PC-9 (cell line): ENCODE measurements at regions not wholly inside any gene's neighbourhood (a gene's known extent, or its start where the extent isn't known, plus 50 kb on each side); places are given as distances from the start of the nearest gene placed in this dataset.

Experiments
- BruUV-seq: library from RNA; stranded (reverse); fragments of 400-500 nt; replicated peaks from 2 replicates; lab custom pipeline; 2021; lab: Mats Ljungman, UMichigan
- CTCF ChIA-PET: fragments of 300-600 bp; sonication (Branson Sonifier 250); formaldehyde crosslinking; loops from one replicate; lab custom pipeline; 2022; ENCODE audit warnings: antibody characterized with exemption; lab: Charles Lee
- POLR2A ChIA-PET: fragments of 300-600 bp; sonication (Branson Sonifier 250); formaldehyde crosslinking; loops from one replicate; lab custom pipeline; 2022; ENCODE audit warnings: antibody characterized with exemption; ENCODE audit not compliant: unreplicated experiment; lab: Charles Lee
- DNase-seq, 2 experiments: peaks; one replicate each; pipeline versions ENCODE4 v3.0.0 to v3.0.0-alpha.2; 2015 to 2022; ENCODE audit warnings: mixed read lengths in 1 of 2
- H2AFZ ChIP-seq: fragments of 200-600 bp; sonication (generic); 2 replicates; pipeline ENCODE4 v1.8.1; 2017; ENCODE audit warnings: antibody characterized with exemption
- H3F3A ChIP-seq: fragments of 200-600 bp; sonication (generic); 2 replicates; pipeline ENCODE4 v1.8.1; 2017; ENCODE audit warnings: antibody characterized with exemption, mild to moderate bottlenecking, low read depth; ENCODE audit not compliant: insufficient read depth
- H3K27ac ChIP-seq: fragments of 200-600 bp; sonication (generic); 2 replicates; pipeline ENCODE4 v1.6.1; 2016; ENCODE audit warnings: mixed run types
- H3K27me3 ChIP-seq: fragments of 200-600 bp; sonication (generic); 2 replicates; pipeline ENCODE4 v1.6.1; 2016; ENCODE audit warnings: low read depth, mixed run types; ENCODE audit not compliant: insufficient read depth
- H3K36me3 ChIP-seq: fragments of 200-600 bp; sonication (generic); 2 replicates; pipeline ENCODE4 v1.6.1; 2016; ENCODE audit warnings: low read depth, mixed run types
- H3K4me1 ChIP-seq: fragments of 200-600 bp; sonication (generic); replicated peaks from 2 replicates; pipeline ENCODE4 v1.6.1; 2016; ENCODE audit warnings: mixed run types; ENCODE audit not compliant: insufficient read depth
- H3K4me2 ChIP-seq: fragments of 200-600 bp; sonication (generic); 2 replicates; pipeline ENCODE4 v1.6.1; 2017; ENCODE audit warnings: mixed run types
- H3K4me3 ChIP-seq: fragments of 200-600 bp; sonication (generic); 2 replicates; pipeline ENCODE4 v1.6.1; 2016; ENCODE audit warnings: mixed run types
- H3K79me2 ChIP-seq: fragments of 200-600 bp; sonication (generic); 2 replicates; pipeline ENCODE4 v1.6.1; 2017; ENCODE audit warnings: low read depth, mixed run types
- H3K9me2 ChIP-seq: fragments of 200-600 bp; sonication (generic); 2 replicates; pipeline ENCODE4 v1.8.1; 2017; ENCODE audit warnings: mild to moderate bottlenecking; ENCODE audit not compliant: insufficient read depth
- H3K9me3 ChIP-seq: fragments of 200-600 bp; sonication (generic); 2 replicates; pipeline ENCODE4 v1.8.1; 2016; ENCODE audit warnings: low read depth; ENCODE audit not compliant: insufficient read depth
- H4K20me1 ChIP-seq: fragments of 200-600 bp; sonication (generic); 2 replicates; pipeline ENCODE4 v1.8.1; 2017; ENCODE audit not compliant: insufficient read depth
- CTCF ChIP-seq: fragments of 200-600 bp; sonication (generic); conservative IDR thresholded peaks from 2 replicates; pipeline ENCODE4 v1.6.1; 2017; ENCODE audit warnings: mixed run types, antibody characterized with exemption, mild to moderate bottlenecking, moderate library complexity
- EZH2 ChIP-seq: fragments of 200-600 bp; sonication (generic); IDR thresholded peaks from 2 replicates; pipeline ENCODE4 v1.8.0; 2017; ENCODE audit warnings: antibody characterized with exemption, low read depth
- intact Hi-C: fragments of 100-400 bp; cut with micrococcal nuclease; formaldehyde crosslinking; loops from one replicate; pipeline ENCODE4 v1.10.0; 2022; ENCODE audit not compliant: unreplicated experiment

- intact Hi-C loops = no loop called here
- POLR2A ChIA-PET = no interaction called here
- no peaks in the 10 kb centered on the region for H3K79me2 ChIP-seq
- no peak for DNase-seq
- H3K27ac ChIP-seq = no peak overlapping the region
- no TSS peak for BruUV-seq
- no peak overlapping the region for H3K4me2 ChIP-seq
- H3K4me3 ChIP-seq = no peak overlapping the region
- no peaks in the 10 kb centered on the region for H3F3A ChIP-seq
- no peaks in the 10 kb centered on the region for H3K36me3 ChIP-seq
- no peaks in the 10 kb centered on the region for H3K9me2 ChIP-seq
- CTCF ChIA-PET = no interaction called here
- no peak overlapping the region for H2AFZ ChIP-seq
- H3K4me1 ChIP-seq = no peaks in the 10 kb centered on the region
- no peaks in the 10 kb centered on the region for H3K9me3 ChIP-seq
- no peaks in the 10 kb centered on the region for H3K27me3 ChIP-seq
- H4K20me1 ChIP-seq = no peaks in the 10 kb centered on the region
- no peak for TF ChIP-seq CTCF
- no peak for TF ChIP-seq EZH2
Observed at GRCh38 chr18:40357536-40357935, 1597.5 kb upstream of the PIK3C3 start.

- H3K4me2 ChIP-seq = no peak overlapping the region
- no peaks in the 10 kb centered on the region for H3K4me1 ChIP-seq
- no peaks in the 10 kb centered on the region for H3K9me3 ChIP-seq
- H3K27ac ChIP-seq = no peak overlapping the region
- CTCF ChIA-PET = no interaction called here
- intact Hi-C loops = no loop called here
- H2AFZ ChIP-seq = no peak overlapping the region
- POLR2A ChIA-PET = no interaction called here
- BruUV-seq = no TSS peak
- no peaks in the 10 kb centered on the region for H3K79me2 ChIP-seq
- H4K20me1 ChIP-seq = no peaks in the 10 kb centered on the region
- H3K27me3 ChIP-seq = no peaks in the 10 kb centered on the region
- TF ChIP-seq EZH2 = no peak
- no peak for TF ChIP-seq CTCF
- DNase-seq = no peak
- H3F3A ChIP-seq = no peaks in the 10 kb centered on the region
- no peak overlapping the region for H3K4me3 ChIP-seq
- no peaks in the 10 kb centered on the region for H3K9me2 ChIP-seq
- H3K36me3 ChIP-seq = no peaks in the 10 kb centered on the region
Observed at GRCh38 chr18:40356168-40356567, 1598.9 kb upstream of the PIK3C3 start.

- no peak overlapping the region for H3K4me2 ChIP-seq
- no peak overlapping the region for H2AFZ ChIP-seq
- no peaks in the 10 kb centered on the region for H3K36me3 ChIP-seq
- H3K79me2 ChIP-seq = no peaks in the 10 kb centered on the region
- CTCF ChIA-PET = no interaction called here
- no TSS peak for BruUV-seq
- no peak for TF ChIP-seq EZH2
- no peaks in the 10 kb centered on the region for H3K27me3 ChIP-seq
- H3K27ac ChIP-seq = no peak overlapping the region
- no peaks in the 10 kb centered on the region for H3K9me3 ChIP-seq
- no peak overlapping the region for H3K4me3 ChIP-seq
- H3K4me1 ChIP-seq = no peaks in the 10 kb centered on the region
- intact Hi-C loops = no loop called here
- DNase-seq = no peak
- POLR2A ChIA-PET = no interaction called here
- H3F3A ChIP-seq = no peaks in the 10 kb centered on the region
- H3K9me2 ChIP-seq = no peaks in the 10 kb centered on the region
- H4K20me1 ChIP-seq = no peaks in the 10 kb centered on the region
Observed at GRCh38 chr18:40355726-40356125, 1599.3 kb upstream of the PIK3C3 start.

- Histone ChIP-seq H3K27ac (no peak overlapping the region), H3K27me3 (no peaks in the 10 kb centered on the region), H3K4me2 (no peak overlapping the region), H3K9me2 (no peaks in the 10 kb centered on the region), H3K4me3 (no peak overlapping the region), H3K79me2 (no peaks in the 10 kb centered on the region), H3K36me3 (no peaks in the 10 kb centered on the region), H2AFZ (no peak overlapping the region), H3K9me3 (no peaks in the 10 kb centered on the region), H4K20me1 (no peaks in the 10 kb centered on the region), H3F3A (no peaks in the 10 kb centered on the region), H3K4me1 (no peaks in the 10 kb centered on the region)
- BruUV-seq = no TSS peak
- CTCF ChIA-PET = no interaction called here
- DNase-seq = no peak
- TF ChIP-seq CTCF (no peak), EZH2 (no peak)
- POLR2A ChIA-PET = no interaction called here
- intact Hi-C loops = no loop called here
Observed at GRCh38 chr18:40348196-40348595, 1606.8 kb upstream of the PIK3C3 start.
